H1 (cell line): ENCODE measurements at regions not wholly inside any gene's neighbourhood (a gene's known extent, or its start where the extent isn't known, plus 50 kb on each side); places are given as distances from the start of the nearest gene placed in this dataset.

Source experiments
- CTCF ChIA-PET: fragments of 300-600 bp; sonication (Branson Sonifier 250); formaldehyde crosslinking; loops from one replicate; lab custom pipeline; 2021; ENCODE audit not compliant: partially characterized antibody; lab: Charles Lee
- POLR2A ChIA-PET: fragments of 300-600 bp; sonication (Branson Sonifier 250); formaldehyde crosslinking; loops from one replicate; lab custom pipeline; 2021; ENCODE audit warnings: inconsistent platforms; ENCODE audit not compliant: partially characterized antibody; lab: Charles Lee
- DNase-seq, 2 experiments: peaks; one replicate each; pipeline versions ENCODE4 v3.0.0 to v3.0.0-alpha.2; 2010 to 2022; ENCODE audit warnings: low spot score in 2 of 2, low read depth in 1 of 2, mixed read lengths in 1 of 2
- FAIRE-seq: peaks from 2 replicates; lab custom pipeline; 2011; peaks lifted over from hg19 to GRCh38; lab: Jason Lieb, UNC
- H2AFZ ChIP-seq: 2 replicates; pipeline ENCODE4 v1.8.1; 2012; ENCODE audit warnings: low read length, inconsistent platforms
- H2AK5ac ChIP-seq: 2 replicates; pipeline ENCODE4 v1.6.1; 2013; ENCODE audit warnings: low read depth, low read length
- H2BK120ac ChIP-seq: replicated peaks from 2 replicates; pipeline ENCODE3; 2013; ENCODE audit warnings: low read depth, low read length, inconsistent platforms
- H2BK12ac ChIP-seq: 2 replicates; pipeline ENCODE4 v1.6.1; 2013; ENCODE audit warnings: low read depth, low read length
- H2BK15ac ChIP-seq: 2 replicates; pipeline ENCODE4 v1.6.1; 2013; ENCODE audit warnings: low read length
- H2BK20ac ChIP-seq: 2 replicates; pipeline ENCODE4 v1.6.1; 2013; ENCODE audit warnings: low read length
- H2BK5ac ChIP-seq: 2 replicates; pipeline ENCODE4 v1.6.1; 2013; ENCODE audit warnings: low read depth, low read length
- H3K14ac ChIP-seq: 2 replicates; pipeline ENCODE4 v1.6.1; 2013; ENCODE audit warnings: inconsistent platforms; ENCODE audit not compliant: insufficient read length
- H3K18ac ChIP-seq: 2 replicates; pipeline ENCODE4 v1.6.1; 2013; ENCODE audit warnings: low read length; ENCODE audit errors: extremely low read depth
- H3K23ac ChIP-seq: 2 replicates; pipeline ENCODE4 v1.6.1; 2013; ENCODE audit warnings: inconsistent platforms; ENCODE audit not compliant: insufficient read length
- H3K23me2 ChIP-seq: 2 replicates; pipeline ENCODE4 v1.6.1; 2013; ENCODE audit warnings: low read depth, low read length
- H3K27ac ChIP-seq: 2 replicates; pipeline ENCODE4 v1.6.1; 2011; ENCODE audit warnings: low read depth, low read length, inconsistent platforms
- H3K27me3 ChIP-seq, 4 experiments: replicated peaks in 1 of 4; 1 replicate in 1 of 4; 2 replicates in 3 of 4; pipeline versions ENCODE4 v1.6.1 to v1.8.1; 2011 to 2013; ENCODE audit warnings: low read length in 3 of 4, mild to moderate bottlenecking in 3 of 4, inconsistent platforms in 2 of 4, mixed read lengths in 2 of 4, moderate library complexity in 1 of 4; ENCODE audit not compliant: control insufficient read depth in 3 of 4, insufficient read depth in 3 of 4; ENCODE audit errors: extremely low read depth in 1 of 4
- H3K36me3 ChIP-seq, 4 experiments: 2 replicates each; pipeline versions ENCODE4 v1.6.1 to v1.8.1; 2011 to 2013; ENCODE audit warnings: mild to moderate bottlenecking in 4 of 4, low read length in 3 of 4, moderate library complexity in 2 of 4, control low read depth in 1 of 4, inconsistent platforms in 1 of 4; ENCODE audit not compliant: insufficient read depth in 4 of 4, control insufficient read depth in 2 of 4
- H3K4ac ChIP-seq: replicated peaks from 2 replicates; pipeline ENCODE3; 2013; ENCODE audit warnings: low read length, low read depth, mixed read lengths, inconsistent platforms; ENCODE audit not compliant: insufficient read length
- H3K4me1 ChIP-seq, 4 experiments: replicated peaks in 1 of 4; 1 replicate in 1 of 4; 2 replicates in 3 of 4; pipeline versions ENCODE4 v1.6.1 to v1.8.1; 2011 to 2013; ENCODE audit warnings: low read length in 3 of 4, inconsistent platforms in 2 of 4, mixed read lengths in 1 of 4; ENCODE audit not compliant: insufficient read depth in 4 of 4, control insufficient read depth in 3 of 4
- H3K4me2 ChIP-seq, 2 experiments: 2 replicates each; pipeline versions ENCODE4 v1.6.1 to v1.8.1; 2011 to 2013; ENCODE audit warnings: low read depth in 2 of 2, low read length in 2 of 2, control low read depth in 1 of 2, inconsistent platforms in 1 of 2, mild to moderate bottlenecking in 1 of 2; ENCODE audit not compliant: insufficient read depth in 1 of 2
- H3K4me3 ChIP-seq, 4 experiments: fragments of 200-600, 300-600 bp in 1 of 4; sonication (generic), shearing (Covaris generic), sonication (Bioruptor Twin) in 1 of 4; 2 replicates each; pipeline versions ENCODE4 v1.5.1 to v1.8.1; 2011 to 2016; ENCODE audit warnings: low read length in 4 of 4, low read depth in 3 of 4, control low read depth in 2 of 4, inconsistent platforms in 2 of 4, mild to moderate bottlenecking in 2 of 4, mixed read lengths in 1 of 4, moderate library complexity in 1 of 4; ENCODE audit not compliant: insufficient read depth in 2 of 4; ENCODE audit errors: extremely low read depth in 1 of 4
- H3K56ac ChIP-seq: replicated peaks from 2 replicates; pipeline ENCODE3; 2013; ENCODE audit warnings: low read depth, mild to moderate bottlenecking, mixed read lengths, low read length, inconsistent platforms; ENCODE audit not compliant: insufficient read length
- H3K79me1 ChIP-seq: 2 replicates; pipeline ENCODE4 v1.6.1; 2013; ENCODE audit warnings: low read depth, low read length, control low read depth
- H3K79me2 ChIP-seq, 2 experiments: 2 replicates each; pipeline versions ENCODE4 v1.6.1 to v1.8.1; 2012 to 2013; ENCODE audit warnings: low read length in 2 of 2, mild to moderate bottlenecking in 2 of 2, inconsistent platforms in 1 of 2; ENCODE audit not compliant: insufficient read depth in 2 of 2, control insufficient read depth in 1 of 2
- H3K9ac ChIP-seq, 4 experiments: replicated peaks in 1 of 4; 1 replicate in 1 of 4; 2 replicates in 3 of 4; pipeline versions ENCODE4 v1.6.1 to v1.8.1; 2011 to 2013; ENCODE audit warnings: low read depth in 3 of 4, low read length in 3 of 4, control low read depth in 2 of 4, mild to moderate bottlenecking in 2 of 4, moderate library complexity in 2 of 4, inconsistent platforms in 1 of 4; ENCODE audit errors: extremely low read depth in 1 of 4
- H3K9me3 ChIP-seq, 2 experiments: 2 replicates each; pipeline versions ENCODE4 v1.6.1 to v1.8.1; 2012 to 2013; ENCODE audit warnings: mild to moderate bottlenecking in 2 of 2, moderate library complexity in 2 of 2, control low read depth in 1 of 2, inconsistent platforms in 1 of 2, low read depth in 1 of 2, low read length in 1 of 2, mixed read lengths in 1 of 2; ENCODE audit not compliant: insufficient read depth in 2 of 2
- H4K20me1 ChIP-seq, 2 experiments: replicated peaks in 1 of 2; 2 replicates each; pipeline versions ENCODE3 to v1.8.1; 2011 to 2013; ENCODE audit warnings: inconsistent platforms in 2 of 2, low read length in 2 of 2, mild to moderate bottlenecking in 1 of 2; ENCODE audit not compliant: insufficient read depth in 2 of 2, control insufficient read depth in 1 of 2
- H4K5ac ChIP-seq: 2 replicates; pipeline ENCODE4 v1.6.1; 2013; ENCODE audit warnings: low read length, low read depth, mixed read lengths, inconsistent platforms; ENCODE audit not compliant: insufficient read length
- H4K8ac ChIP-seq: 2 replicates; pipeline ENCODE4 v1.8.0; 2013; ENCODE audit warnings: mild to moderate bottlenecking, moderate library complexity, low read length, inconsistent platforms; ENCODE audit not compliant: insufficient read depth; ENCODE audit errors: extremely low read depth
- H4K91ac ChIP-seq: replicated peaks from 2 replicates; pipeline ENCODE3; 2013; ENCODE audit warnings: low read length, mixed read lengths, inconsistent platforms; ENCODE audit not compliant: insufficient read length
- HDAC2 ChIP-seq, 2 experiments: fragments of 300-600 bp in 1 of 2; sonication (generic) in 1 of 2; IDR thresholded peaks; 2 replicates each; pipeline ENCODE4 v1.6.1; 2011 to 2012; ENCODE audit warnings: low read depth in 2 of 2, low read length in 2 of 2, mild to moderate bottlenecking in 2 of 2, moderate library complexity in 2 of 2, borderline replicate concordance in 1 of 2, inconsistent platforms in 1 of 2
- PHF8 ChIP-seq: fragments of 200-600 bp; sonication (generic); conservative IDR thresholded peaks from 2 replicates; pipeline ENCODE4 v1.7.1; 2012; ENCODE audit warnings: low read depth, mild to moderate bottlenecking, inconsistent platforms, low read length, moderate library complexity
- RNF2 ChIP-seq: fragments of 200-900, 300-1000 bp; sonication (generic); IDR thresholded peaks from 2 replicates; pipeline ENCODE4 v1.7.1; 2016; ENCODE audit warnings: borderline replicate concordance, low read depth, mild to moderate bottlenecking, antibody characterized with exemption, low read length; ENCODE audit not compliant: poor library complexity, severe bottlenecking; ENCODE audit errors: missing control alignments

DNA sequence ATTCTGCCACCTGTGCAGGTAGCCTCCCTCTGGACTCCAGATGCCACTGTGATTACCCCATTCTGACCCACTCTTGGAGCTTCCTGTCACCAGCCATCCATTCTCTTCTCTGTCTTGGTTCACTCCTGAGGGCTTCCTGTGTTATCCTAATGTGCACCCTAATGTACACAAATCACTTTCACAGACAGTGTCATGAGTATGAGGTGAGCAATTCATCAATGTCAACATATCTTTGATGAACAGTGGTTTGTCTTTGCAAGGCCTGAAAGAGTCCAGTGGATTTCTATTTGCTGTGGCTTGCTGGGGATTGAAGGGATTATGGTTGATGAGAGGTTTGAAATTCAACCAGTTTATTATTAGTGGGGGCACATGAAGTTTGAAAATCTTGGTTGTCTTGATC is 63.8 kb upstream of the EEF1E1 start:
- Histone ChIP-seq H3K27me3 (no peaks in the 10 kb centered on the region), H3K4ac (no peak overlapping the region), H3K79me2 (no peaks in the 10 kb centered on the region), H3K14ac (no peak overlapping the region), H2BK20ac (no peak overlapping the region), H3K9me3 (no peaks in the 10 kb centered on the region), H2BK15ac (no peak overlapping the region), H4K91ac (no peak overlapping the region), H3K4me2 (no peak overlapping the region), H3K9ac (no peak overlapping the region), H3K4me1 (peaks cover 0 to 2% (median 0%) of the 10 kb centered on the region in 4 experiments; a peak in 2 of 7 replicates), H3K23me2 (no peaks in the 10 kb centered on the region), H3K27ac (no peak overlapping the region), H4K8ac (no peak overlapping the region), H3K79me1 (no peaks in the 10 kb centered on the region), H2BK120ac (no peak overlapping the region), H4K5ac (no peak overlapping the region), H3K56ac (no peak overlapping the region), H4K20me1 (no peaks in the 10 kb centered on the region), H3K36me3 (no peaks in the 10 kb centered on the region), H3K18ac (no peak overlapping the region), H2BK5ac (no peak overlapping the region), H3K23ac (no peak overlapping the region), H2AFZ (no peak overlapping the region), H3K4me3 (no peak overlapping the region), H2BK12ac (no peak overlapping the region), H2AK5ac (no peak overlapping the region)
- FAIRE-seq (no peak), DNase-seq (no peak)
- ChIA-PET CTCF (interaction anchor here (1.2 to 4.6 kb wide), 5 partner anchors 14 to 53 kb away, joined by 4 to 26 read pairs (median 9); no protein-coding TSS in a partner anchor), POLR2A (interaction anchor here (0.6 to 1.3 kb wide), 3 partner anchors 15 to 81 kb away, joined by 3 read pairs; partner anchors contain the start of gene EEF1E1)
- no peak for TF ChIP-seq HDAC2 (IDR thresholded peaks at IDR 0.05; ENCODE audit: borderline replicate concordance in 1 of 2, low read depth in 2 of 2, low read length in 2 of 2)
- no peak for TF ChIP-seq RNF2
- no peak for TF ChIP-seq PHF8
